B cell (primary cell): ENCODE measurements at regions not wholly inside any gene's neighbourhood (a gene's known extent, or its start where the extent isn't known, plus 50 kb on each side); places are given as distances from the start of the nearest gene placed in this dataset.

Experiments
- EZH2 ChIP-seq: IDR thresholded peaks from 2 replicates; pipeline ENCODE4 v1.6.1; 2012; ENCODE audit warnings: borderline replicate concordance, low read depth, mild to moderate bottlenecking, moderate library complexity, low read length; ENCODE audit not compliant: insufficient read depth, poor library complexity, severe bottlenecking
- TF ChIP-seq, protein P1 (sequence below): fragments of 200-600 bp; IDR thresholded peaks from one replicate; pipeline ENCODE4 v1.8.0; 2022; ENCODE audit warnings: antibody characterized with exemption, mild to moderate bottlenecking

DNA sequence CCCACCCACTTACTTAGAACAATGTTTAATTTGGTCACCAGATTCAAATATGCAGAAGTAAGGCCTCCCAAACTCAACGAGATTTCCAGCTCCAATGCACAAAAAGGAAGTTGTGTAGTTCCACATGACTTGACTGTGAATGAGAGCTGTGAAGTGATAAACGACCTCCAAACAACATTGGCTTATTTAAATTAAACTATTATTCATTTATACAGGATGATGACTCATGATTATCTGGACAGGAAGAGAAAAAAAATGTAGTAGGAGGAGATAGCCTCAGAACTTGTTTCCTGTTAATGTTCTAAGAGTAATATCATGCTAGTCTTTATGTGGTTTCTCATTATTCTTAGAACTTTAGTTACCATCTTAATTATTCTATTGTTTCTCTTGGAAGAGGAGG, 237.3 kb downstream of the C1D start:
- TF ChIP-seq, protein P1, sequence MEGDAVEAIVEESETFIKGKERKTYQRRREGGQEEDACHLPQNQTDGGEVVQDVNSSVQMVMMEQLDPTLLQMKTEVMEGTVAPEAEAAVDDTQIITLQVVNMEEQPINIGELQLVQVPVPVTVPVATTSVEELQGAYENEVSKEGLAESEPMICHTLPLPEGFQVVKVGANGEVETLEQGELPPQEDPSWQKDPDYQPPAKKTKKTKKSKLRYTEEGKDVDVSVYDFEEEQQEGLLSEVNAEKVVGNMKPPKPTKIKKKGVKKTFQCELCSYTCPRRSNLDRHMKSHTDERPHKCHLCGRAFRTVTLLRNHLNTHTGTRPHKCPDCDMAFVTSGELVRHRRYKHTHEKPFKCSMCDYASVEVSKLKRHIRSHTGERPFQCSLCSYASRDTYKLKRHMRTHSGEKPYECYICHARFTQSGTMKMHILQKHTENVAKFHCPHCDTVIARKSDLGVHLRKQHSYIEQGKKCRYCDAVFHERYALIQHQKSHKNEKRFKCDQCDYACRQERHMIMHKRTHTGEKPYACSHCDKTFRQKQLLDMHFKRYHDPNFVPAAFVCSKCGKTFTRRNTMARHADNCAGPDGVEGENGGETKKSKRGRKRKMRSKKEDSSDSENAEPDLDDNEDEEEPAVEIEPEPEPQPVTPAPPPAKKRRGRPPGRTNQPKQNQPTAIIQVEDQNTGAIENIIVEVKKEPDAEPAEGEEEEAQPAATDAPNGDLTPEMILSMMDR = no peak
- TF ChIP-seq EZH2 = no peak
